Endothelial cell of umbilical vein (primary cell): ENCODE measurements at regions not wholly inside any gene's neighbourhood (a gene's known extent, or its start where the extent isn't known, plus 50 kb on each side); places are given as distances from the start of the nearest gene placed in this dataset.

Experiments
- BruUV-seq: library from RNA; stranded (reverse); fragments of 400-500 nt; replicated peaks from 2 replicates; lab custom pipeline; 2021; lab: Mats Ljungman, UMichigan
- CTCF ChIA-PET: fragments of 300-600, 350-600 bp; sonication (Branson Sonifier 250); formaldehyde crosslinking; loops from one replicate; lab custom pipeline; 2021; ENCODE audit warnings: antibody characterized with exemption, inconsistent platforms; lab: Charles Lee
- POLR2A ChIA-PET: fragments of 300-600, 350-600 bp; sonication (Branson Sonifier 250); formaldehyde crosslinking; loops from one replicate; lab custom pipeline; 2021; ENCODE audit warnings: antibody characterized with exemption, inconsistent platforms; lab: Charles Lee
- DNase-seq: peaks from one replicate; pipeline ENCODE4 v3.0.0-alpha.2; 2011; ENCODE audit warnings: low read depth, low spot score
- FAIRE-seq: peaks from 2 replicates; lab custom pipeline; 2011; peaks lifted over from hg19 to GRCh38; lab: Jason Lieb, UNC
- H2AFZ ChIP-seq: 2 replicates; pipeline ENCODE4 v1.6.0; 2012; ENCODE audit warnings: low read depth, low read length, control low read depth, inconsistent platforms
- H3K27ac ChIP-seq: 2 replicates; pipeline ENCODE4 v1.5.1; 2011; ENCODE audit warnings: low read depth, mild to moderate bottlenecking, control low read depth, low read length, moderate library complexity; ENCODE audit not compliant: insufficient read depth
- H3K27me3 ChIP-seq, 2 experiments: 2 replicates each; pipeline versions ENCODE4 v1.6.0 to v1.6.1; 2011; ENCODE audit warnings: low read length in 2 of 2, mixed read lengths in 1 of 2; ENCODE audit not compliant: control insufficient read depth in 2 of 2, insufficient read depth in 2 of 2
- H3K36me3 ChIP-seq, 2 experiments: 2 replicates in 1 of 2; 3 replicates in 1 of 2; pipeline ENCODE4 v1.5.1; 2011; ENCODE audit warnings: low read length in 2 of 2, mild to moderate bottlenecking in 1 of 2, moderate library complexity in 1 of 2; ENCODE audit not compliant: control insufficient read depth in 2 of 2, insufficient read depth in 2 of 2; ENCODE audit errors: extremely low read depth in 1 of 2
- H3K4me1 ChIP-seq: 3 replicates; pipeline ENCODE4 v1.5.1; 2011; ENCODE audit warnings: mild to moderate bottlenecking, low read length; ENCODE audit not compliant: control insufficient read depth, insufficient read depth; ENCODE audit errors: extremely low read depth
- H3K4me2 ChIP-seq: 2 replicates; pipeline ENCODE4 v1.6.1; 2011; ENCODE audit warnings: low read length, control low read depth, mixed read lengths; ENCODE audit not compliant: insufficient read depth
- H3K4me3 ChIP-seq, 3 experiments: fragments of 200-600 bp in 1 of 3; sonication (generic), shearing (Covaris generic) in 1 of 3; replicated peaks in 1 of 3; 2 replicates each; pipeline ENCODE4 v1.5.1; 2011 to 2016; ENCODE audit warnings: control low read depth in 3 of 3, low read length in 3 of 3, mild to moderate bottlenecking in 2 of 3, inconsistent platforms in 1 of 3, low read depth in 1 of 3, moderate library complexity in 1 of 3; ENCODE audit not compliant: insufficient read depth in 1 of 3
- H3K79me2 ChIP-seq: 2 replicates; pipeline ENCODE4 v1.6.0; 2012; ENCODE audit warnings: low read length, inconsistent platforms; ENCODE audit not compliant: control insufficient read depth, insufficient read depth
- H3K9ac ChIP-seq: replicated peaks from 2 replicates; pipeline ENCODE3; 2011; ENCODE audit warnings: low read length, control low read depth; ENCODE audit not compliant: insufficient read depth; ENCODE audit errors: extremely low read depth
- H3K9me1 ChIP-seq: replicated peaks from 3 replicates; pipeline ENCODE4 v1.6.0; 2011; ENCODE audit warnings: mild to moderate bottlenecking, low read length; ENCODE audit not compliant: control insufficient read depth, insufficient read depth; ENCODE audit errors: extremely low read depth
- H3K9me3 ChIP-seq: replicated peaks from 2 replicates; pipeline ENCODE4 v1.5.1; 2012; ENCODE audit warnings: low read length, inconsistent platforms; ENCODE audit not compliant: control insufficient read depth, insufficient read depth
- H4K20me1 ChIP-seq: replicated peaks from 2 replicates; pipeline ENCODE3; 2011; ENCODE audit warnings: mild to moderate bottlenecking, low read length; ENCODE audit not compliant: control insufficient read depth, insufficient read depth; ENCODE audit errors: extremely low read depth
- CTCF ChIP-seq, 2 donors: IDR thresholded peaks; 1 replicate in 1 of 2; 2 replicates in 1 of 2; pipeline ENCODE4 v1.5.1; 2011; ENCODE audit warnings: low read length in 2 of 2, mild to moderate bottlenecking in 2 of 2, moderate library complexity in 2 of 2, control low read depth in 1 of 2, inconsistent platforms in 1 of 2, low read depth in 1 of 2; ENCODE audit not compliant: insufficient read depth in 1 of 2; ENCODE audit errors: extremely low read depth in 1 of 2
- EZH2 ChIP-seq: IDR thresholded peaks from 2 replicates; pipeline ENCODE4 v1.6.1; 2012; ENCODE audit warnings: borderline replicate concordance, low read depth, mild to moderate bottlenecking, moderate library complexity, low read length, inconsistent platforms; ENCODE audit not compliant: severe bottlenecking
- FOS ChIP-seq: IDR thresholded peaks from 2 replicates; pipeline ENCODE4 v1.6.1; 2011; ENCODE audit warnings: mild to moderate bottlenecking, low read length, moderate library complexity, borderline replicate concordance; ENCODE audit not compliant: insufficient read depth
- GATA2 ChIP-seq: IDR thresholded peaks from 2 replicates; pipeline ENCODE4 v1.7.0; 2011; ENCODE audit warnings: low read depth, mild to moderate bottlenecking, moderate library complexity, mixed read lengths, low read length; ENCODE audit not compliant: insufficient read length, insufficient read depth
- JUN ChIP-seq: IDR thresholded peaks from 2 replicates; pipeline ENCODE4 v1.6.1; 2011; ENCODE audit warnings: borderline replicate concordance, low read depth; ENCODE audit not compliant: insufficient read length, insufficient read depth
- MAX ChIP-seq: IDR thresholded peaks from 2 replicates; pipeline ENCODE4 v1.6.1; 2011; ENCODE audit not compliant: insufficient read depth, insufficient read length
- MYC ChIP-seq: IDR thresholded peaks from one replicate; pipeline ENCODE4 v1.6.1; 2011; ENCODE audit warnings: mild to moderate bottlenecking, low read depth, low read length
- POLR2A ChIP-seq: IDR thresholded peaks from 2 replicates; pipeline ENCODE4 v1.6.1; 2012; ENCODE audit warnings: low read depth, mild to moderate bottlenecking, control low read depth, low read length
- POLR2AphosphoS5 ChIP-seq: IDR thresholded peaks from 2 replicates; pipeline ENCODE4 v1.6.1; 2012; ENCODE audit warnings: low read depth, mild to moderate bottlenecking, control low read depth, low read length, moderate library complexity; ENCODE audit not compliant: insufficient read depth
- dilution Hi-C: fragments of 300-500 bp; cut with MboI; formaldehyde crosslinking; loops from one replicate; pipeline ENCODE4 v1.15.0; 2019; ENCODE audit warnings: low sequenced_read_pairs; ENCODE audit not compliant: extremely low pct_ligation_motif_present
- intact Hi-C: fragments of 100-400 bp; cut with micrococcal nuclease; formaldehyde crosslinking; loops from one replicate; pipeline ENCODE4 v1.10.0; 2022

- TF ChIP-seq MYC (no peak), JUN (no peak), CTCF (IDR thresholded peaks at IDR 0.05; ENCODE audit: extremely low read depth in 1 of 2, insufficient read depth in 1 of 2, low read depth in 1 of 2, low read length in 2 of 2) (no peak), GATA2 (no peak), POLR2AphosphoS5 (no peak), POLR2A (no peak), FOS (no peak), MAX (no peak), EZH2 (no peak)
- Histone ChIP-seq H2AFZ (no peak overlapping the region), H3K9ac (no peak overlapping the region), H3K36me3 (no peaks in the 10 kb centered on the region), H3K27me3 (no peaks in the 10 kb centered on the region), H3K4me2 (no peak overlapping the region), H4K20me1 (no peaks in the 10 kb centered on the region), H3K27ac (no peak overlapping the region), H3K9me3 (no peaks in the 10 kb centered on the region), H3K4me3 (no peak overlapping the region), H3K4me1 (no peaks in the 10 kb centered on the region), H3K79me2 (no peaks in the 10 kb centered on the region), H3K9me1 (no peaks in the 10 kb centered on the region)
- ChIA-PET POLR2A (no interaction called here), CTCF (no interaction called here)
- intact Hi-C loops (no loop called here), dilution Hi-C loops (no loop called here)
- FAIRE-seq, result no peak
- DNase-seq, result no peak
- BruUV-seq, result no TSS peak
These were observed 53.7 kb upstream of the LRRK2 start for GRCh38 chr12:40171066-40171465.
